ENCODE measurements at regions not wholly inside any gene's neighbourhood (a gene's known extent, or its start where the extent isn't known, plus 50 kb on each side); places are given as distances from the start of the nearest gene placed in this dataset.

- no peak for DNase-seq (ENCODE audit: low read depth)
Measured at GRCh38 chr10:130230036-130230435, 93.8 kb downstream of the GLRX3 start.

- DNase-seq (ENCODE audit: low read depth) = no peak
Measured at GRCh38 chr10:130230611-130231010, 94.4 kb downstream of the GLRX3 start.

- DNase-seq (ENCODE audit: low read depth) = no peak
Measured at GRCh38 chr10:130231251-130231741, 95.1 kb downstream of the GLRX3 start.

GRCh38 chr10:130232166-130233034, 96.2 kb downstream of the GLRX3 start:
- no peak for DNase-seq (ENCODE audit: low read depth)

GRCh38 chr10:130233035-130233360, 96.8 kb downstream of the GLRX3 start:
- DNase-seq (ENCODE audit: low read depth) = no peak

- DNase-seq (ENCODE audit: low read depth) = no peak
Measured at GRCh38 chr10:130233426-130233825, 97.2 kb downstream of the GLRX3 start.

- DNase-seq (ENCODE audit: low read depth) = no peak
Measured at GRCh38 chr10:130234171-130234965, 98.2 kb downstream of the GLRX3 start.

- no peak for DNase-seq (ENCODE audit: low read depth)
Measured at GRCh38 chr10:130236711-130237110, 100.5 kb downstream of the GLRX3 start.

GRCh38 chr10:130240409-130240808, 104.2 kb downstream of the GLRX3 start:
- no peak for DNase-seq (ENCODE audit: low read depth)

GRCh38 chr10:130242513-130242912, 106.3 kb downstream of the GLRX3 start:
- DNase-seq (ENCODE audit: low read depth) = no peak

GRCh38 chr10:130243015-130243414, 106.8 kb downstream of the GLRX3 start:
- DNase-seq (ENCODE audit: low read depth) = no peak

GRCh38 chr10:130244031-130244927, 108.1 kb downstream of the GLRX3 start:
- no peak for DNase-seq (ENCODE audit: low read depth)

- DNase-seq (ENCODE audit: low read depth) = no peak
Measured at GRCh38 chr10:130244928-130245495, 108.8 kb downstream of the GLRX3 start.

- DNase-seq (ENCODE audit: low read depth) = no peak
Measured at GRCh38 chr10:130246113-130246512, 109.9 kb downstream of the GLRX3 start.

GRCh38 chr10:130250127-130250526, 113.9 kb downstream of the GLRX3 start:
- no peak for DNase-seq (ENCODE audit: low read depth)

- DNase-seq (ENCODE audit: low read depth) = no peak
Measured at GRCh38 chr10:130251766-130252165, 115.6 kb downstream of the GLRX3 start.

- DNase-seq (ENCODE audit: low read depth) = no peak
Measured at GRCh38 chr10:130254243-130254642, 118.1 kb downstream of the GLRX3 start.

GRCh38 chr10:130254662-130255061, 118.5 kb downstream of the GLRX3 start:
- no peak for DNase-seq (ENCODE audit: low read depth)

GRCh38 chr10:130255777-130256176, 119.6 kb downstream of the GLRX3 start:
- DNase-seq (ENCODE audit: low read depth) = no peak

- DNase-seq (ENCODE audit: low read depth) = no peak
Measured at GRCh38 chr10:130257897-130258296, 121.7 kb downstream of the GLRX3 start.

GRCh38 chr10:130259380-130259779, 123.2 kb downstream of the GLRX3 start:
- DNase-seq (ENCODE audit: low read depth) = no peak

- no peak for DNase-seq (ENCODE audit: low read depth)
Measured at GRCh38 chr10:130261306-130261705, 125.1 kb downstream of the GLRX3 start.
